ENCODE measurements at regions not wholly inside any gene's neighbourhood (a gene's known extent, or its start where the extent isn't known, plus 50 kb on each side); places are given as distances from the start of the nearest gene placed in this dataset.

DNA sequence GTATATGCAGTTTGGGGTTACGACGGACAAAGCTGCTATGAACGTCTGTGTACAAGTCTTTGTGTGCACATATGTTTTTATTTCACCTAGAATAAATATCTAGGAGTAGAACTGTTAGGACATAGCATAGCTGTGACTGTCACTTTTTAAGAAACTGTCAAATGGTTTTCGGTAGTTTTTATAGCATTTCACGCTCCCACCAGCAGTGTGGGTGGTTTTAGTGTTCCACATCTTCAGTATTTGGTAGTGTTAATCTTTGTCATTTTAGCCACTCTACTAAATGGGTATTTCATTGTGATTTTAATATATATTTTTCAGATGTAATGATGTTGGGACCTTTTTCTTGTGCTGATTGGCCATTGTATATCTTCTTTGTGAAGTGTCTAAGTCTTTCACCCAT is 109.1 kb upstream of the BCAT1 start:
- no peak for DNase-seq (ENCODE audit: low read depth)

DNA sequence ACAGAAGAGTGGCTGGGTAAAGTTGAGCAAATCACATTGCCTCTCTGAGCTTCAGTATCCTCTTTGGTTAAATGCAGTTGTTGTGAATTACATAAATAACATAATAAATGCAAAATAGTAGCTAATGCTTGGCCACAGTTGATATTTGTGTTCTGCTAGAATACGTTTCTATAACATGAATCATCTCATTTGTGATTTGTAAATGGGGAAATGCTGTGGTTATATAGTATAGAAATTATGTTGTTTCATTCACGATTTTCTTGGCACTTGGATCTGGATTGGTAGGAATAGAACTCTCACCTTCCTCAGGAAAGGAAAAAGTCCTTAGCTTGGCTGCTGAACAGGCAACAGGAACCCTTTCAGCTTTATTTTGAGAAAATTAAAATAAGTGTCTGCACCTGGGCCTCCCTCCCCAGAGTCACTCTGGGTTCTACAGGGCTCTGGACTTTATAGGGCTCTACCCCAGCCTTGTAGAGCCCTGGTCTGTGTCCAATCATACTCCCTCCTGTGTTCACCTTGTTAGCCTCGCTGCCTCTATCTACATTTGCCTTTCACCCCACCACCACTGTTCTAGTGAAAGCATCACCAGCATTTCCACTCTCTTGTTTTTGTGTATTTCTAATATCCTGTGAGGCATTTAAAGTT is 107.7 kb upstream of the BCAT1 start:
- no peak for DNase-seq (ENCODE audit: low read depth)

DNA sequence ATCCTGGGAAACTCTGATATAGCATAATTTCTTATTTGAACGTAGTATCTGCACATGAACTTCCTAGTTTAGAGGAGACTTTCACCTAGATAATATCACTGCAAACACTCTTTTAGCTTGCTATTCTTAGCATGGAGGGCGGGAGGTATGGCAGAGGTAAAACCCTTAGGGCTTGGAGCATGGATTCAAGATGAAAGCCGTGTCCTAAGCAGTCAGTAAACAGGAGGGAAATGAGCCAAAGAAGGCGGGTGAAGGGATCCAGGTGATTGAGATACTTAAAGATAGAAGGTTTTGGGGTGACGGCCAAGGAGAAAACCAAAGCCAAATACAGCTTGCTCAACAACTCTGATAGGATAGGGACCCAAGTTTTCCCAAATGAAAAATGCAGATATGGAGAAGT is 107.1 kb upstream of the BCAT1 start:
- no peak for DNase-seq (ENCODE audit: low read depth)

DNA sequence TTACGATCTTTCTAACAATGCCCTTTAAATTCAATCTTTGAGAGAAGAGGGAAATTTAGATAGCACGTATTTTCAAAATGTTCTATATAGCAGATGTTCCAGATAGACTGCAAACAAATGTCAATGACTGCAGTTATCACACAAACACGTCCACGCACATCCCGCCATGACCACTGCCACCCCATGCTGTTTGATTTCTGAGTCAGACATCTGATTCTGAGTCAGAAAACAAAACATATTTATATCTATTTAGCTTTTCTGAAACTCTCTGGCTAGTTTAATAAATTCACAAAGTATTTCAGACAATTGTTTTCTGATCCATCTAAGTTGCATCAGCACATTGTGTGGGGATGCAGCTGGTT is 105.9 kb upstream of the BCAT1 start:
- peak; percentile 20 for DNase-seq (ENCODE audit: low read depth)

DNA sequence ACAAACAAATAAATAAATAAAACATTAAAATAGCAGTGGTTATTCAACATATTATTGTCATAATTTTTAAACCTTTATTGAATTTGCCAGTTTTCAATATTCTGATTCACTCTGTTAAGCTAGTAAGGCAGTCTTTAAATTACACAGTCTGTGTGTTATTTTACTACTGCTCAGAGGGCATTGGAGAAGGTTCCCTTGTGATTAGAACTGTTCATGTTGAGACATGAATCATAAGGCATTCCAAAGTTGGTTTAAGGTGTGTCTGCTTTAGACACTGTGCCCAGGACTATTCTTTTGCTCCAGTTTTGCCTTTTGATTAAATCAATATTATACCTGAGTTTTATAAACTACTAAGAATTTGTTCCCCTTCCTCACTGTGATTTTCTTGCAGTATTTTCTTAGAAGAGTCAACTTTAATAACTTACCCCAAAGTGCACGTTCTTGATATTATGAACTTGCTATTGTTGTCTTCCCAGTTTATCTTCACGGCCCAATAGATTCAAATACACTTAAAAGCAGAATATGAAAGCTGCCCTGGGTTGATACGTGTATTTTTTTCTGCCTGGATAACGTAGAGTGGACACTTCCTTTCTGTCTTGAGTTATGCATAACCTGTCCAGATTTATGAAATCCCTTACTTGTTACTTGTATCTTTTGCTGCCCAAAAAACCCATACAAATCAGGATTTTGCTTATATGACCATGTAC is 105.3 kb upstream of the BCAT1 start:
- no peak for DNase-seq (ENCODE audit: low read depth)

DNA sequence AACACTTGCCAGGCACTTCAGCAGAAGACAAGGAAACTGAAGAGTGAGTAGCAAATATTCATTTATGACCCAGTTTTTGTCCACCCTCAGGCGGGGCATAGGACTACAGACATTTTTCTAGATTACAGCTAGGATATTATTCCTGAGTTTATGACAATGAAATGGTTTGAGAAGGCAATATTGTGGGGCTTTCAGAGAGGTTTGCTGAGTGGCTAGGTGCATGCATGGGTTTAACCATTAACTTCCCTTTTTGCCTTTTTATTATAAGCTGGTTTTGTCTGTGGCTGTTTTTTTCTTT is 104.0 kb upstream of the BCAT1 start:
- DNase-seq (ENCODE audit: low read depth): no peak

DNA sequence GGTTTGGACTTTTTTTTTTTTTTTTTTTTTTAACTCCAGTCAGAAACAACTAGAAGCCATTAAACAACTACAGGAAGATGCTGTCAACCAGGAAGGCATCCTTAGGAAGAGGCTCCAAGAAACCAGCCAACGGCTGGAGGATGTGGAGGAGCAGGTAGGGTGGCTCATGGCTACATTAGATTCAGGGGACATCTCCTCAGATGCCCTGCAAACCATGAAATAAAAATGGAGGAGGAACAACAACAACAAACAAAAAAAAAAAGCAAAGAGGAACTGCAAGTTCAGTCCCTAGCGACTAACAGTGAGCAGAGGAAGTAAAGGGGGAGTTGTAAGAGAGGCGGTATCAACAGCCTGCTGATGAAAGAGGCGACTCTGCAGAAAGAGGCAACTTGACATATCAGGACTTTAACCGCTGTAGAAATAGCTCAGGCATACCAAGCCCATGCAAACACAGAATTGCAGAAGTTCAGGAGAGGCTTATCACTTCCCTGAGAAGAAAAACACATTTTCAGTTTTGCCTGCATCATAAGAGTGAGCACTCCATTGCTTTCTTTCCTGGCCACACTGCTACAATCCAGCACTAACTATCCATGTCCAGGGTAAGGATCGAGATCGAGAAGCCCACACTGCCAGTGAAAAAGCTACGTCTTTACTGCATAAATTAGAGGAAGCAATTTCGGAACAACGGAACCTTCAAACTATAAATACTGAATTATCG is 103.5 kb upstream of the BCAT1 start:
- DNase-seq (ENCODE audit: low read depth): peak; percentile 37

DNA sequence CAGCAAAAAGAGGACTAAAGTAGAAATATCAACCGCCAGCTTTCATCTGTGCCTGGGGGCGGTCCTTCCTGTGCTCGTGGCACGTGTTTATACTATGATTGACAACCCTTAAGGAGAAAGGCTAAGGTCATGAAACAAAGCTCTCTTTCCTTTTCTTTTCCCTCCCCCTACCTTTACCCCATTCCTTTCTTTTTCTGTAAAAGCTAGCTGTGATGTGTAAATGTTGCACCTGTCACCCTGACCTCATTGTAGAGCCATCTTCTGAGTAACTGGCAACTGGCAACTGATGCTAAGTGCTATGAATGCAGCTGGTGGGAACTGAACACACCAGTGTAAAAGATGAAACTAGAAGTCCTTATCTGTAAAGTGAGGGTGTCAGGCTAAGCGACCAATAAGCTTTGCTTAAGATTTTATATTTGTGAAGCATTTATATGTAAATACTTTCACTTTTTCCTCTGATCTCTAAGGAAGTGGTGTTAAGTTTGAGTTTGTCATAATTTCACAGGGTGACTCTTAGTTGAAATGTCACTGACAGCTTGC is 102.8 kb upstream of the BCAT1 start:
- peak; percentile 13 for DNase-seq (ENCODE audit: low read depth)

DNA sequence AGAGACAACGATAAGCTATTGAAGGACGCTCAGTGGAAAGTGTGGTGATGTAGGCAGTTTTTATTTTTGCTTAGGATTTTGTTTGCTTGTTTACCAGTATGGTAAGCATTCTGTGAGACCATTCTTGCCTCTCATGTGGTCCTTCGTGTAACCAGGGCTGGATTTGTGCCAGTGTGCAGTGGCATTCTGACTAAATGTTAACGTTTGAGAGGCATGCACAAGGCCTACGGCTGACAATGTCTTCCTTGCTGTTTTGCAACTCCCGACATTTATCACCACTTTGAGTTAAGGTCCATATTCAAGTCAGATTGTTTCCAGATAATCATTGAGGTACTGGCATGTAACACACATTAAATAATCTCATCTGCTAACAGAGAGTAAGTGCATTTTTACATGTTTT is 102.3 kb upstream of the BCAT1 start:
- DNase-seq (ENCODE audit: low read depth): no peak

DNA sequence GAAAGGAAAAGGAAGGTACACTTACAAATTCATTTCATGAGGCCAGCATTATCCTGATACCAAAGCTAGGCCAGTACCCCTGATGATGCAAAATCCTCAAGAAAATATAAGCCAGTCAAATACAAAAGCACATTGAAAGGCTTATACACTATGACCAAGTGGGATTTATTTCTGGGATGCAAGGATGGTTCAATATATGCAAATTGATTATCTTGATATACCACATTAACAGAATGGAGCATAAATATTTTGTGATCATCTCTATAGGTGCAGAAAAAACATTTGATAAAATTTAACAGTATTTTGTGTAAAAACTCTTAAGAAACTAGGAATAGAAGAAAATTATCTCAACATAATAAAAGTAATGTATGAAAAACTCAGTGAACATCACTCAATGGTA is 97.0 kb upstream of the BCAT1 start:
- no peak for DNase-seq (ENCODE audit: low read depth)

DNA sequence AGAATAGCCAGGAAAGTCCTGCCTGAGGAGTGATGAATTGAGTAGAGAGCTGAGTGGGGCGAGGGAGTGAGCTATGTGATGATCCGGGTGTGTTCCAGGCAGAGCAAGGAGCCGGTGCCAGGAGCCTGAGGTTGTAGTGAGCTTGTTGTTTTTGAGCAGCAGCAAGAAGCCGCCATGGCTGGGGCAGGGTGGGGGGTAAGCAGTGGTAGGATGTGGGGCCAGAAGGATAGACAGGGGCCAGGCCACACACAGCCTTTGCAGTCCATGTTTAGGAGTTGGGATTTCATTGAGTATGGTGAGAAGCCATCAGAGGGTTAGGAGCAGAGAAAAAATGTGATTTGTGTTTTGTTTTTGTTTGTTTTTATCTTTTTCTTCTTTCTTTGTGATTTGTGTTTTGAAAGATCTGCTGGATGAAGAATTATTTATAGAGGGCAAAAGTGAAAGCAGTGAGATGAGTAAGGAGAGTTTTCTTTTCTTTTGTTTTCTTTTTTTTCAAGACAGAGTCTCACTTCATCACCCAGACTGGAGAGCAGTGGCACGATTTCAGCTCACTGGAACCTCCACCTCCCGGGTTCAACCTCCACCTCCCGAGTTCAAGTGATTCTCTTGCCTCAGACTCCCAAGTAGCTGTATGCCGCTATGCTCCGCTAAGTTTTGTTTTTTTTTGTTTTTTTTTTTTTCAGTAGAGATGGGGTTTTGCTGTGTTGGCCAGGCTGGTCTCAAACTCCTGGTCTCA is 92.3 kb upstream of the BCAT1 start:
- DNase-seq (ENCODE audit: low read depth): no peak

DNA sequence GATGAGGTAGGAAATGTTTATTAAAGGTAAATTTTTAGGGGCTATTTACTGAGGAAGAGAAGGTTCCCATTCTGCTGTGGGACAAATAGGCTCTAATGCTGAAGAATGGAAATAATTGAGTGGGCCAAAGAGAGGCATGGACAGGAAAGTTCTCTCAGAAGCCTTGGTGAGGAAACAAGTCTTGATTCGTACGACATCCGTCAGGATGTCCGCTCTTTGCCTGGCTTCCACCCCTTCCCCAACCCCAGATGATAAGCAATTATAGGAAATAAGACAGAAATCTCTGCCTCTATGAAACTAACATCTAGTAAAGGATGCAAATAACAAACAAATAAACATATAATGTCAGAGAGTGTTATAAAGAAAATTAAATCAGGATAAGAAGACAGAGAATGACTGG is 91.7 kb upstream of the BCAT1 start:
- no peak for DNase-seq (ENCODE audit: low read depth)

DNA sequence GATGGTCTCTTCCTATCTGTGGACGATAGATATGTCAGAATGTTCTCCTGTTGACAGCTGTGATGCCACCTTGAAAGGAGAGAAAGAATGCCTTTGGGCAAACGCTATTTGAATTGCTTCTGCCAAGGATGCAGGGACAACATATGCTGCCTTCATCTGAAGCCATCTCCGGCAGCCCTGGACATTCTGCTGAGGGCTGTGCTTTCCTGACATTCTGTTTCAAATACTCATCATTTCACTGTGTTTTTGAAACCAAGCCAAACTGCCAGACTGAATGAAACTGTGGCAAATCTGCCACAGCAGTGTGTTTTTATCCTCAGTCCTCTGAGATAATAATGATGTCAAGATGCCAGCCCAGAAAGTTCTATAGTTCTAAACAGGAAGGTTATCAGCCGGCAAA is 85.8 kb upstream of the BCAT1 start:
- DNase-seq (ENCODE audit: low read depth): no peak

DNA sequence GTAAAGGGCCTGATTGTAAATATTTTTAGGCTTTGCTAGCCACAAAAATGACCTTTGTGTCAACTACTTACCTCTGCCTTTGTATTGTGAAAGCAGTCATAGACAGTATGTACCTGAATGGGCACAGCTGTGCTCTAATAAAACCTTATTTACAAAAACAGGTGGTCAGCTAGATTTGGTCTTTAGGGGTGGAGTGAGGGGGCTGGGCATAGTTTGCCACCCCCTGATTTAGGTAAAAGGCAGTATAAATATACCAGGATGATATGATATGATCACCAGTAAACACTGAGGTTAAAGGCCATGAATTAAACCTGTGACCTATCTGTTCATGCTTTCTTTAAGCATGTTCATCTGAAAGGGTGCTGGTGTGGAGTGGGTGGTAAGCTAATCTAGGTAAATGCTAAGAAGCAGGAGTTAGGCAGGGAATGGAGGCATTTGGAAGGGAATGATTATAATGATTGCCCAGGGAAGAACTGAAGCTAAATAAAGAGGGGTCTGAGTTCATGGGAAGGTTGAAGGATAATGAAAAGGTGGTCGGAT is 77.1 kb upstream of the BCAT1 start:
- DNase-seq (ENCODE audit: low read depth): no peak

DNA sequence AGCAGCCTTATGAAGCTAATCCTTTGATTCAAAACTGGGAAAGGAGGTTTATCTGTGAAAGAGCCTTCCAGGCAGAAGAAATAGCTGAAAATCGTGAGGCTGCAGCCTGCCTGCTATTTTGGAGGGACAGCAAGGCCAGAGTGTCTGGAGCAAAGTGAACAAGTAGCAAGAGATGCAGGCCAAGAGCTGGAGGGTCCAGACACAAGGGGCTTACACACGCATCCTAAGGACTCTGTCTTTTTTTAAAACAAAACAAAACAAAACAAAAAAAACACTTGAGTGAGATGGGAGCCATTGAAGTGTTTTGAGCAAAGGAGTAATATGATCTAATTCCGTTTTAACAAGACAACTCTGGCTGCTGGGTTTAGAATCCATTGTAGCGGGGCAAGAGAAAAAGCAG is 76.4 kb upstream of the BCAT1 start:
- no peak for DNase-seq (ENCODE audit: low read depth)

DNA sequence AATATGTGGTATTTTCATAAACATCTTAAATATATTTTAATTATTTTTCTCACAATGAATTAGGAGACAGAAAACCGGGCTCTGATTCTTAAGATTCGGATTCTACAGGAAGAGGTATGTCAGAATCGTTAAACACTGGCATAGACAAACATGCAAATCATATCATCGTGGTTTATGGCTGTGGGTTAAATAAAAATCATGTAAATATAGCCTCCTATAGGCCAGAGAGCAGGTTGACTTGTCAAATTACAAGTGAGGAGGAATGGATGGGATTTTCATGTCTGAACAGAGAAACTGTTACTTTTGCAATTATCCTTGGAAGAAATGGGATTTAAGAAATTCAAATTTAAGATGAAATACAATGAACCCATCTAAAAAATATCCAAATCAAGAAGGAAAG is 74.9 kb upstream of the BCAT1 start:
- no peak for DNase-seq (ENCODE audit: low read depth)

DNA sequence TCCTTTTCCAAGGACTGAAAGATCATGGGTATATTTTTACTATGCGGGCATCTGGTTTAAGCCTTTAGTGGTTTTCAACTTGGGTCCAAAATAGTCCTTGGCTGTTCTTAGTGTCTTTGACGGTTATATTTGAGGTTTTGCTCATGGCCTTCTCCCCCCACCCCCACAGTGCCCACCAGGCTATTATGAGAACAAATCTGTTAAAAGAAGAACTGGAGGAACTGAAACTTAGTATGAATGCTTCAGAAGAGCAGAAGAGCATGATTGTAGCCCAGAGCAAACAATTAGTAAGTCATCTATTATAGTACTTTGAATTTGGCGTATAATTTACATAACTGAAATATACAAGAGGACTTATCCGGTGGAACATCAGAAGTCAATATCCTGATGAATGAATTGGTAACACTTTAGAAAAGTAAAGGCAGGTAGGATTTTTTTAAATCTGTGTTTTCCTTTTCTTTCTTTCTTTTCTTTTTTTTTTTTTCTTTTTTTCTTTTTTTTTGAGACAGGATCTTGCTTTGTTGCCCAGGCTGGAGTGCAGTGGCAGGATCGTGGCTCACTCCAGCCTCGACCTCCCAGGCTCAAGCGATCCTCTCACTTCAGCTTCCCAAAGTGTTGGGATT is 71.8 kb upstream of the BCAT1 start:
- no peak for DNase-seq (ENCODE audit: low read depth)

DNA sequence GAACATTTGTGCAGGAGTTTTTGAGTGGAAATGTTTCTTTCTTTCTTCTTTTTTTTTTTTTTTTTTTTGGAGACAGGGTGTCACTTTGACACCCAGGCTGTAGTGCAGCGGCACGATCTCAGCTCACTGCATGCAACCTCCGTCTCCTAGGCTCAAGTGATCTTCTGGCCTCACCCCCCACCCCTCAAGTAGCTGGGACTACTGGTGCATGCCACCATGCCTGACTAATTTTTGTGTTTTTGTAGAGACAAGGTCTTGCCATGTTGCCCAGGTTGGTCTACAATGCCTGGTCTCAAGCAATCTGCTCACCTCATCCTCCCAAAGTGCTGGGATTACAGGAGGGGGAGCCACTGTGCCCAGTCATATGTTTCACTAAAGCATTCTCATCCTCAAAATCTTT is 69.2 kb upstream of the BCAT1 start:
- no peak for DNase-seq (ENCODE audit: low read depth)

DNA sequence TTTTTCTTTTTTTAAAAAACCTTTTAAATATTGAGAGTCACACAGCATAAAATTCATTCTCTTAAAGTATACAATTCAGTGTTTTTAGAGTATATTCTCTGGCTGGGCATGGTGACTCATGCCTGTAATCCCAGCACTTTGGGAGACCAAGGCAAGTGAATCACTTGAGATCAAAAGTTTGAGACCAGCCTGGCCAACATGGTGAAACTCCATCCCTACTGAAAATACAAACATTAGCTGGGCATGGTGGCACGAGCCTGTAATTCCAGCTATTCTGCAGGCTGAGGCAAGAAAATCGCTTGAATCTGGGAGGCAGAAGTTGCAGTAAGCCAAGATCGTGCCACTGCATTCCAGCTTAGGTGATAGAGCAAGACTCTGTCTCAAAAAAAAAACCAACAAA is 68.4 kb upstream of the BCAT1 start:
- no peak for DNase-seq (ENCODE audit: low read depth)

DNA sequence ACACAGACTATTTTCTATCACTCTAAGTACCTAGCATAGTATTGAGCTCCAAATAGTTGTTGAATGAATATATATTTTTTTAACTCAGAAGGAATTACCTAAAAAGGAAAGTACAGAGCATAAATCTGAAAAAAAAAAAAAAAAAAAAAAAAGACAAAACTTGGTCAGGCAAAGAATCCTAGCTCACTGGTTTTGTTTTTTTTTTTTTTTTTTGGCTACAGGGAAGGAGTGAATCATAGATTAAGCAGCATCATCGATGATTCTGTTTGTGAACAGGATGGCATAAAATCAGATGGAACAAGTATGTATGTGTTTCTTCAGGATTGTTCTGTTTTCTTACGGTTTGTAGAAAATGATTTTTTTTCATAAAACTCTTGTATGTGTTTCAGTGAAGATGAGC is 66.1 kb upstream of the BCAT1 start:
- no peak for DNase-seq (ENCODE audit: low read depth)

DNA sequence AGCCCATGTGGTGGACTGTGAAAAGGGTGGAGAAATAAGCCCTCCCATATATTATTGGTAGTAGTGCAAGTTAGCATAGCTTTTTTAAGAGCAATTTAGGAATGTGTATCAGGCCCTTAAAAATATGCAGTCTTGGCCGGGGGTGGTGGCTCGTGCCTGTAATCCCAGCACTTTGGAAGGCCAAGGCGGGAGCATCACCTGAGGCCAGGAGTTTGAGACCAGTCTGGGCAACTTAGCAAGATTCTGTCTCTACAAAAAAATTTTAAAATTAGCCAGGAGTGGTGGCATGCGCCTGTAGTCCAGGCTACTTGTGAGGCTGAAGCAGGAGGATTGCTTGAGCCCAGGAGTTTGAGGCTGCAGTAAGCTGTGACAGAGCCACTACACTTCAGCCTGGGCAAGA is 64.2 kb upstream of the BCAT1 start:
- no peak for DNase-seq (ENCODE audit: low read depth)

DNA sequence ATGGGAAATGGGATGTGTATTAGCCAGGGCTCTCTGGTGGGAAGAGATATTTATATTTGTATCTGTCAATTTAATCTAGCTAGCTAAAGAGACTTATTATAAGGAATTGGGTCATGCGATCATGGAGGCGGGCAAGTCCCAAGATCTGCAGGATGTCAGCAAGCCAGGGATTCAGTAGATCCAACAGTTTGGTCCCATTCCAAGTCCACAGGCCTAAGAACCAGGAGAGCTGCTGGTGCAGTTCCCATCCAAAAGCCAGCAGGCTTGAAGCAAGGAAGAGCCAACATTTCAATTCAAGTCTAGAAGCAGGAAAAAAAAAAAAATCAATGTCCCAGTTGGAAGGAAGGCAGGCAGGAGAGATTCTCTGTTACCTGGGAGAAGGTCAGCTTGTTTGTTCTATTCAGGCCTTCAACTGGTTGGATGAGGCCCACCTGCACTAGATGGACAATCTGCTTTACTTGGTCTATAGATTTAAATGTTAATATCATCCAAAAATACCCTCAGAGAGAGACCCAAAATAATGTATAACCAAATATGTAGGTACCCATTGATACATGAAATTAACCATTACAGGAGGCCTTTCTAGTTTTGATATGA is 60.7 kb upstream of the BCAT1 start:
- DNase-seq (ENCODE audit: low read depth): no peak

All from stimulated activated CD8-positive, alpha-beta memory T cell treated with anti-CD3 and anti-CD28 coated beads, Interleukin-12 subunit alpha, Interleukin-12 subunit beta, amount 100 ng/mL, for 4 hours (primary cell).